NCI-H460 (cell line): ENCODE measurements at regions not wholly inside any gene's neighbourhood (a gene's known extent, or its start where the extent isn't known, plus 50 kb on each side); places are given as distances from the start of the nearest gene placed in this dataset.
"Not testable (repeated sequence)": the region's sequence is repeated elsewhere in the genome, so short reads cannot be mapped to it uniquely, and the experiment has no call there.

ENCODE experiments used
- DNase-seq: peaks from one replicate; pipeline ENCODE4 v3.0.0-alpha.2; 2016; ENCODE audit warnings: low read depth; ENCODE audit errors: extremely low read depth

- DNase-seq: no peak
These were observed 334.4 kb upstream of the FSTL5 start for GRCh38 chr4:162498168-162498567.

- peak; percentile 28 for DNase-seq
These were observed 333.9 kb upstream of the FSTL5 start for GRCh38 chr4:162497564-162498167.

GRCh38 chr4:162494935-162495334, 331.1 kb upstream of the FSTL5 start:
- no peak for DNase-seq

DNA sequence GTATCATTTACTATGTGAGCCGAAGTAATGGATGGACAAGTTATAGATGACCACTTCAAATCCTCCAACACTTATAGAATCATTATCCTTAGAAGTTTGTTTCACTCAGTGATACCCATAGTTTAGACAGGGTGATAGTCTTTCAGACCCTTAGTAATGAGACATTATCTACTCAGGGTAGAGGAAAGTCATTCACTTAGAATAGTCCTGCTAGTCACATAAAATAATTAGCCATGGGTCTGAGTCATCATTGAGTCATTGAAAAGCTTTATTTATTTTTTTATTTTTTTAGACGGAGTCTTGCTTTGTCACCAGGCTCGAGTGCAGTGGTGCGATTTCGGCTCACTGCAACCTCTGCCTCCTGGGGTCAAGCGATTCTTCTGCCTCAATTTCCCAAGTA, 321.7 kb upstream of the FSTL5 start:
- DNase-seq: no peak

DNA sequence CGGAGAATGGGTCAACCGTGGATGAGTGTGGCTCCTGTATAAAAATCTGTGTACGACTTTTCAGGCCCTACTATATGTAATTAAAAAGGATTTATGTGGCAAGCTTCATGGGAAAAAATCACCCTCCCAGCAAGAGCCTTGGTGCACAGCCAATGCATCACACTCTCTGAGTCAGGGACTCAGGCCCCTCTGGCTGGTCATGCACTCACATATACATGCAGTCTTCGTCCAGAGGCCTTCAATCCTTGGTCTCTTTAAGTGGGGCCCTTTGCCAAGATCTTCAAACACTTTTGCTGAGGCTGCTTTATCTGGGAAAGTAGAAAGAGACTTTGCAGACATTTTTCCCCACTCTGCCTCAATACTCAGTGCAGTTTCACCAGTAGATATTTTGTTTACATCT, 311.4 kb upstream of the FSTL5 start:
- DNase-seq: no peak

- DNase-seq: no peak
These were observed 306.2 kb upstream of the FSTL5 start for GRCh38 chr4:162469977-162470376.

- DNase-seq: not testable (repeated sequence)
These were observed 301.6 kb upstream of the FSTL5 start for GRCh38 chr4:162465356-162465755.

- no peak for DNase-seq
These were observed 298.2 kb upstream of the FSTL5 start for GRCh38 chr4:162461952-162462351.

GRCh38 chr4:162458051-162458450, 294.3 kb upstream of the FSTL5 start:
- no peak for DNase-seq

GRCh38 chr4:162457071-162457865, 293.5 kb upstream of the FSTL5 start:
- no peak for DNase-seq

DNA sequence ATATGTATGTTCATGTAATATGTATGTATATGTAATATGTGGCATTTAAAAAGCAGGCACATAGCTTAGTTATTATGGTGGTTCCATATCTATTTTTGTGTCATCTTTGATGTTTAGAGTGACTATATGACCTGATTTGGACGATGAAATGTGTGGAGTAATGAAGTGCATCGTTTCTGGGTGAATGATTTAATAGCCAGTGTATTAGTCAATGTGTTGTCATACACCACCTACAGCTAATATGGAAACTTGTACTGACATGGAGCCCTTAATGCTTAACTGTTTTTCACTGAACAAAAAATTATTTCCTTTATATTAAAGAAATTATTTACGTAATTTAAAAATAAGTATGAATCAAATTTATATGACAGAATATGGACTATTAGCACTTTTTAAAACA, 292.3 kb upstream of the FSTL5 start:
- DNase-seq: no peak

DNA sequence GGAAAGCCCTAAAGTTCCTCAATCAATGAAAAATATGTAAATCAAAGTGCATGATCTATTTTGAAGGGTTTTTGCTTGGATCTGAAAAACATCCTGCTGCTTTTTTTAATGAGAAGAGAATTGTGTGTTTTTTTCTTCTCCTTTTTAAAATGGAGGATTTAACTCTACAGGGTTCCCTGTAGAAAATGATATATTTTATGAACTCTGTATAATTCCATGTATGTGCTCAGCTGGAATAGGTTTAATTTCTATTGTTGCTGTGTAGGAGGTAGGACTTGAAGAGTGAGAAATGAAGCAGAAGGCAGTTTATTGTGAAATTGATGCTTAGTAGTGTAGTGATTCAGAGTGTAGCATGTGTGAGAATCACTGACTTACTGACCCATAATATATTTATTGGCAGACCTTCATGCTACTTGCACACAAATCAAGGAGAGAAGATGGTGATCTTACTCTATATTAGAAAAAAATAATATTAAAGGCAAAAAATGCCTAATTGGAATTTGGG, 286.8 kb upstream of the FSTL5 start:
- DNase-seq: no peak

DNA sequence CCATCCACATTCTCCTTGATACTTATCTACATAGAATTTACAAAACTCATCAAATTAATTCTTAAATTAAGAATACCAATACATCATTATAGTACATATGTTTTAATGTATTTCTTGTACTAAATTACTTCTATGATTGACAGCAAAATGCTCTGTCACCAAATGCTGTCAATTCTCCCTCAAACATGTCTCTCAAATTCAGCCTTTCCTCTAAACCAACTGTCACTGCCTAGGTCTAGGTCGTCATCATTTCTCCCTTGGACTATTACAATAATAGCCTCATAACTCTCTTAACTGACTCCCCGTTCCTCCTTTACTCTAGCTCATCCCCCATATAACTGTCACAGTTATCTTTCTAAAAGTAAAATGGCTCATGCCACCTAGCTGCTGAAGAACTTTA, 279.7 kb upstream of the FSTL5 start:
- DNase-seq: no peak

DNA sequence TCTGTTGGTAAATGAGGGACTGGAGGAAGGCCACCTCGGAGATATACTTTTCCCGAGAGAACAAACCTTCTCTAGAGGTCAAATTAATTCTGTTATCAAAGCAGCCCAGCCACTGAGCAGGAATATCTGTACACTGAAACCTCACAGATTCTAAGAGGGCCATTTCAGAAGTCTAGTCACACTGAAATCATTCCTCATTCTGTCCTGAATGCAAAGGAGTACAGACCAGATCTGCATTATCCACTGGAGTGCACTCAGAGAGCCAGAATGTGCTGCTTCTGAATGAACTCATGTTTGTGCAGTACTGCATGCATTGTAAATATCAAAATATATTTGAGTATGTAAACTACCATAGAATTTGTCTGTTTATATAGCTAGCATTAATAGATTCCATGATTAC, 278.3 kb upstream of the FSTL5 start:
- no peak for DNase-seq

DNA sequence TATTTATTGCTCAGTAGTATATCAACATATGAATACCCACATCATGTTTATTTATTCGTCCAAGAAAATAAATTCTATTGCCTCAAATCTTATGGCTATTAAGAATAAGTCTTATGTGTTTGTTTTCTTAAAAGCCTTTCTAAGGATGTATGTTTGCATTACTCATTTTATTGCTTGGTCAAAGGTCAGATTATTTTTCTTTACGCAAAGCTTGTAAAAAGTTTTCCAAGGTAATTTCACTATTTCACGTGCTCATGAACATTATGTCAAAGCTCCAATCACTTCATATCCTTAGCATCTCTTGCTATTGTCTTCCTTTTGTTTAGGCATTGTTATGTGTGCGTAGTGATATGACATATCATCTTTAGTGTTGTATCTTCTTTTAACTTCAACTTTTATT, 258.5 kb upstream of the FSTL5 start:
- no peak for DNase-seq

DNA sequence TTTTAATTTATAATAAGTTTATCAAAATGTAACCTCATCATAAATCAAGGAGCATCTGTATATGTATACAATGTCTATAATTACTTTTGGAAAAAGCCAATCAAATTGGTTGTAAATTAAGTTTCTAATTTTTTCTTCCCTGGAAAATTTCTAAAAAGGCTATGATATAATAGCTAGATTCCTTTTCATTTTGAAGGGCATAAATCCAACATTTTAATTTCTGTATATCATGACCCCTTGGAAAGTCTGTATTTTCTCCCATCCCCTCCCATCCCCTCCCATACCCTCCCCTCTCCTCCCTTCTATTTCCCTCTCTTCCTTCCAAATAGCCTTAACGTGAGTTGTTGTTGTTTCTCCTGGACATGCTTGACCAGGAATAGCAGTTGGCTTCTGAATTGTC, 247.1 kb upstream of the FSTL5 start:
- DNase-seq: no peak

DNA sequence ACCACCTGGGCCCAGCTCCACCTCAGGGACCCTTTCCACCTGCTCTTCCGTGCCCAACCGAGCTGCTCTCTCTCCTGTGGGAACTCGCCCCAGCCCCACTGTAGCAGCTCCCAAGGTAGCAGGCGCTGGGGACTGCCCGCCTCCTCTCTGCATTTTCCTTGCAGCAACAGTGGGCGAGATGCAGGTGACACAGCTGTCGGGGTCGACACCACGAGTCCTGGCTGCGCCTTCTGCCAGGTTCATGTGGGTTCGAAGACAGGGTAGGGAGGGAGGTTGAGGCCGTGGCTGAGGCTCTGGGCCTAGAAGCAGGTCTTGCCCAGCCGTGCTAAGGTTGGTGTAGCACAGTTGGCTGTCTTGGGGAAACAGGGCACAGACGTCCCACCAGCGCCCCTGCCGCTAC, 245.2 kb upstream of the FSTL5 start:
- no peak for DNase-seq

DNA sequence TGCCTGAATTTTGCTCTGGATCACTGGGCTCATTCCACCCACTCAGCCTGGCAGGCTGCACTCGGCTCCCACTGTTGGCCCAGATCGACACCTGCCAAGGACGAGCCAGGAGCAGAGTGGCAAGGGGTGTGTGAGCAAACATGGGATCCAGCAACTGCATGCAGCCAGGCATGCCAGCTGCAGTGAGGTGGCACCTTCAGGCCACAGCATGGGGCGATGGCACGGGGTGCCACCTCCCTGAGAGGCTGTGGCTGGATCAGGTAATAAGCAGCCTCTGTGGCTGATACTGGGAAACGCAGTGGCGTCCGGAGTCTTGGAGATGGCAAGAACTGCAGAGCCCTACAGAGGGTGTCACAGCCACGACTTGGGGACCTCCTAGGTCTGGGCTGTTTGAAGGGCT, 244.5 kb upstream of the FSTL5 start:
- DNase-seq: no peak

GRCh38 chr4:162406637-162407365, 243.0 kb upstream of the FSTL5 start:
- DNase-seq: no peak

- DNase-seq: no peak
These were observed 240.1 kb upstream of the FSTL5 start for GRCh38 chr4:162403932-162404331.

GRCh38 chr4:162403419-162403818, 239.6 kb upstream of the FSTL5 start:
- no peak for DNase-seq

GRCh38 chr4:162401021-162401420, 237.2 kb upstream of the FSTL5 start:
- no peak for DNase-seq
